OCI-M2 (cell line): ENCODE measurements at regions not wholly inside any gene's neighbourhood (a gene's known extent, or its start where the extent isn't known, plus 50 kb on each side); places are given as distances from the start of the nearest gene placed in this dataset.

Experiments
- DNase-seq: peaks from one replicate; lab custom pipeline; 2025; ENCODE audit not compliant: unreplicated experiment; lab: John Stamatoyannopoulos, UW

DNA sequence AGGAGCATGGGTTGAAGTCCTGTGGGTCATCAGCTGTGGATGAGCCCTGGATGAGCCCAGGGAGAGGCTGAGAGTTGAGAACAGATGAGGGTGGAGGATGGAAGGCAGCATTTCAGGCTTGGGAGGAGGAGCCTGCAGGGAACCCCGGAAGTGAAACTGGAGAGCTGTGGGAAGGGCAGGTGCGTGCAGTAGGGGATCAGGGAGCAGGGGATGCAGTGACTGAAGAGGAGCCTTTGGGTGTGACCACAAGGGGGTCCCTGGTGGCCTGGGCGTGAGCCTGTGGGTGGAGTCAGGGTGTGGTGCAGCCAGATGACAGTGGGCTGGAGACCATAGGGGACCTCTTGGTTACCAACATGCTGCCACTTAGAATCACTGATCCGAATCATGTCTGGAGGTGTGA lies 115.5 kb downstream of the PAPOLA start:
- no peak for DNase-seq

DNA sequence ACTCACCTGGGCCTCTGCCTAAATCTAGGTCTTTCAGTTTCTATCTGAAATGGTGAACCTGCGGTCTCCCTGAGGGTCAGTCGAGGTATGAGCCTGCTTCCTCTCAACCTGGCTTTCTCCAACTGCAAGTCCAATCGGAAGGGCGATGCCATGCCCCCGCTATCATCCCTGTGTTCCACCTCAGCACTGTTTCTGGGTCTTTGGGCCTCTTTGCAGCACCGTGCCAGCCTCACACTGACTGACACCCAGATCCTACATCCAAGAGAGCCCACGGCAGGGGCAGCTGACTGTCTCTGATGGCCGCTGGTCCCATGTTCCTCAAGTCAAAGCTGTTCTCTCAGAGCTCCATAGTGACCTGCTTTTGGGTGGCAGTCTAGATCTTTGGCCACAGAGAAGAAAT lies 120.7 kb downstream of the PAPOLA start:
- no peak for DNase-seq

DNA sequence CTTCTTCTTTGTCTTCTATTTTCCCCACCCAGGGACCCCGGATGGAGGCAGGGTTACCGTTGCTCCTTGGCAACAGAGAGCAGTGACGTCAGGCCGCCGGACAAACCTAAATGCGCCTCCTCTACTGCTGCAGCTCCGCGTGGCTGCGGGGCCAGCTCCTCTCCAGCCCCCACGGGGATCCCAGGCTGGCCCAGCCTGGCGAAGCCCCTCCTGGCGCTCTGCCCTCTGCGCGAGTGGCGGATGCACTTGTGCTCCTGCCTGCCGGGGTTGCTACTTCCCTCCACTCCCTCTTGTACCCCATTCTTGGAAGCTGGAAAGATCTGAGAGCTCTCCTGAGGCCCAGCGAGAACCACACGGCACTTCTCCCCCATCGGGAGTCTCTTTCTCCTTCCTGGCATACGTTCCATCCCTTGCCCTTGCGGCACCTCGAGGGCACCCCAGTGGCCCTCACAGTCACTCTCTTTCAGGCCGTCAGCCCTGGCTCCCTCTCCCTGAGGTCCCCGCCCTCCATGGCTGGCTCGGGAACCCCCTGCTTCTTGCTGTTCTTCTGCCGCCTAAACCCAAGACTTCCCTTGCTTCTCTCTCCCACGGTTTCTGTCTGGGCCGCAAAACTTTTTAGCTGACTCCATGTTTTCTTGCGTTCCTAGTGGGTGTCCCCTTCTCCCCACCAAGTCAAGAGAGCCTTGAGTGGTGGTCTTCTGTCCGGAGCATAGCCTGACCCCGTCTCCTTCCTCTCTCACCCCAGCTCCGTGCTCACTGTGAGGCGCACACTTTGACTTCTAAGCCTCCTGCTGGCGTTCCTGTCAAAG lies 121.7 kb downstream of the PAPOLA start:
- DNase-seq, result no peak

DNA sequence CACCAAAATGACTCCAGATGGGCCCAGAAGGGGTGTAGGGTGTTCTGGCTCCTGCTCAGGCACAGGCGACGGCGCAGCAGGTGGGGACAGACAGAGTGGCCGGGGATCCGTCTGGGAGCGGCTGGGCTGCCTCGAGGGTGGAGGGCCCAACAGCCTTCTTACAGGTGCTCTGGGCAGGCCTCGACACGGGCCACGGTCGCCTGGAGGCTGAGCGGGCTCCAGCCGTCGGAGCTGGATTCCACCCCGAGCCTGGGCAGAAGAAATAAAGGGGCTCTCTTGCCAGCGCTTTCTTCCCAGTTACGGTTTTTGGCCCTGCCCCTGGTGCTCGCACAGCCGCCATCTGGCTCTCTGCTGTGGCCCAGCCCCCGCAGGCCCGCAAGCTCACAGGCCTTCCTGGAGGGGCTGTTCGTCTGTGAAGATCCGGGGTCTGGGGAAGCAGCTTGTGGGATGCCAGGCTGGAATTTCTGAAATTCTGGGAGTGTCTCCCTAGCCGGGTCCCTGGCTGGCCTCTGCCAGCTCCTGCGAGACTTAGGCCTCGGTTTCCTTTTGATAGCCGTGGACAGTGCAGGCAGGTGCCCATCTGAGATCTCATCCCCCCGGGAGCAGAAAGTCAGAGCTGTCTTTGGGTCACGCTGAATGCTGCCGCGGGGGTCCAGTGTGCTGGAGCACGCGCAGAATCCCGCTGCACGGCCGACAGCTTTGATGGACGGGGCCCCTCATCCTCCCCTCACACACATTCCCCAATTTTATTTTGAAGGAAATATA lies 122.7 kb downstream of the PAPOLA start:
- DNase-seq, result no peak

DNA sequence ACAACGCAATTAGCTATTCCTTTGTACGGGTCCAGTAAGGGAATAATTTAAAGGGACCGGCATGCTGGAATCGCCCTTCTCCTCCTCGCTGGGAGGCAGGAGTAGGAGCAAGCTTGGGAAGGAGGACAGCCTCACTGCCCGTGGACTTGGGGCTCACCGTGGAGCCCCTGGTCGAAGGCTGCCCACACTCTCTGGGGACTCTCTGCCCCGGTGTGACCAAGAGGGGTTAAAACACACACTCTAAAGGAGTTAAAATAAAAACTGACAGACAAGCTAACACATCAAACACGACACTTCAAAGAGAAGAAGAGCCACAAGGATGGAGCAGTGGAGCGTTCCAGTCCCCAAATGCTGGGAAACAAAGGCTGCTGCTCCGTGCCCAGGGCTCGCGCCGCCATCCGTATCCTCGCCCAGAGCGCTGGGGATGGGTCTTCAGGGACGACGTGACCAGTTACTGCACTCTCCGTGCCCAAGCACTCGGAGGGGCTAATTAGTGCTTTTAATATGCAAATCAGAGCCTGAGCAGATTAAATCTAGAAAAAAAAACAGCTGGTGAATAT lies 123.3 kb downstream of the PAPOLA start:
- no peak for DNase-seq

DNA sequence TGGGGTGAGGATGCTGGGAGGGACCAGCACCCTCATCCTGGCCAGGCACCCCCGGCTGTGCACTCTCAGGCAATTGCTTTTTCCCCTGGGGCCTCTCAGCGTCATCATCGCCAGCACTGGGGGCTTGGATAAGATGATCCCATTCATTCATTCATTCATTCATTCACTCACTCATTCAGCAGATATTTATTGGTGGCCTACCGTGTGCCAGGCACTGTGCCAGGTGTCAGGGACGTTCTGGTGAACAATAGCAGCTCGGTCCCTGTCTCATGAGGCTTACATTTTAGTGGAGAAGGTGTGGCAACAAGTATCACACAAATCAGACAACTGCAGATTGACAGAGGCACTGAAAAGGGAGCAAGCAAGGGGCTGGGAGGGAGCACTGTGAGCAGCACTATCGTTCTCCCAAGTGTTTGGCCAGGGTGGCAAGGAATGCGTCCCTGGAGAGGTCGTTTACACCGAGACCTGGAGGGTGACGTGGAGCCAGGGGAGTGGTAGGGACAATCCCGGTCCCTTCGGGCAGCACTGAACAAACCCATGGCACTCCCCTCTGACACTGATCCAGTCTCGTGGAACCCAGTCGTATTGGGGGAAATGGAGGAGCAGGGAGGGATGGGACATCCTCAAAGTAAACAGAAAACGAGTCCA lies 124.1 kb downstream of the PAPOLA start:
- DNase-seq, result no peak

DNA sequence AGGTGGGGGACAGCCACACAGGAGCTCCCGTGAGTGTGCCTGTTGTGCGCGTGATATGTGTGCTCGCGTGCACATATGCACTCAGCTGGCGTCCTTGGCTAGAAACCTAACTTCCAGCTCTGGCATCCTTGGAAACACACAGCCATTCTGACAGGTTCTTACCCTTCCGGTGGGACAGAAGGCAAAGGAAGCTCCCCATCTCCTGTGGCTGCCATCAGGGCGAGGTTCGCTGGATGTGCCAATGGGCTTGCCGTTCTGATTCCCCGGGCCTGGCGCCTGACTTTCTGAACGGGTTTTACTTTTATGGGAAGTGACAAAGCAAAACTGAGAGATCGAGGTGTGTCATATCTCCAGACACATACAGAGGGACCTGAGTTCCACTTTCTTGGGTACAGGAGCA lies 124.7 kb downstream of the PAPOLA start:
- DNase-seq, result no peak

DNA sequence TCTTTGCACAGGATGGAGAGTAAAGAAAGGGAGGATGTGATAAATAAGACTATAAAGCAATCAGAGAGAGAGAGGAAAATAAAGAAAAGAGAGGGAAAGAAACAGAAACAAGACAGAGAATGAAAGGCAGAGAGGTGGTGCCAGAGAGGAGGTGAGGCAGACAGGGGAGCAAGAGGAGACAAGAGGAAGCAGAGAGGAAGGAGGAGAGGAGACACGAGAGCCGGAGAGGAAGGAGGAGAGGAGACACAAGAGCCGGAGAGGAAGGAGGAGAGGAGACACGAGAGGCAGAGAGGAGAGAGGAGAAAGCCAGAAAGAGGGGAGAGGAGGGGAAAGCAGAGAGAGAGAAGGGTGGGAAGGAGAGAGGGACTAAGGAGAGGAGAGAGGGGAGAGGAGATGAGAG lies 125.2 kb downstream of the PAPOLA start:
- DNase-seq, result no peak

DNA sequence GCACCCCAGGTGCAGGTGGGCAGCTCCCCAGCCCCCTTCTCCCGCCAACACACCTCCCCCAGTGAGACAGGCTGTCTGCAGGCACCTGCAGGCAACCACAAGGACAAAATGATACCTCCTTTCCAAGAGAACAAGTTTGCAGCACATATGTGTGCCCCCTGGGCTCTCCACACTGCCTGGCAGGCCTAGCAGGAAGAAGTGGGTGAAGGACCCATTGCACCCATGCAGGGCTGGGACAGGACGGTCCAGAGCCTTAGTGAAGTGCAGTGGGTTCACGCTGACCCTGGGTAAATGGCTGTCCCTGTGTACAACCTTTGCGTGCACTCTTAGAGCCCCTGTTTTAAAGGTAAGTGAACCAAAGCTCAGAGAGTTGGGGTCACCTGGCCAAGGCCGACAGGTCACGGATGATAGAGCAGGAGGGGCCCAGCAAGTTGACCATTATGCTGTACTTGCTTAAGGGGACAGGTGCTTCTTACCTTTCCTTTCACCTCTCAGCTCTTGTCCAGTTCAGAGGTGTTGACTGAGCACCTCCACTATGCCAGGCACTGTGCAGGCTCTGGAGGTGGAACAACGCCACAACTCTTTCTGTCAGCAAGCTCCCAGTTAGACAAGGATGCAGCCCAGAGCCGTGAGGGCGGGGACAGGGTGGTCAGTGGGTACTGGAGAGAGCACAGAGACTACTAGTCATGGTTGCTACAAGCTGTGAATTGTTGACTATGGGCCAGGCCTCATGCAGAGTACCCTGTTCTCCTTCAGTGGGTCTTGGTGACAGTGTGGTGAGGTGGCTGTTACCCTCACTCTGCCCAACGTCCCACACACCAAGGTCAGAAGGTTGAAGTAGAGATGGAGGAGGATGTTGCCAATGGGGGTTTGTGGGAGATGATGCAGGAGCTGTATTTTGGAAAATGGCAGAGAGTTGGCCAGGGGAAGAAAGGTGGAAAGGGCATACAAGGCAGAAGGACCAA lies 125.9 kb downstream of the PAPOLA start:
- DNase-seq, result no peak

DNA sequence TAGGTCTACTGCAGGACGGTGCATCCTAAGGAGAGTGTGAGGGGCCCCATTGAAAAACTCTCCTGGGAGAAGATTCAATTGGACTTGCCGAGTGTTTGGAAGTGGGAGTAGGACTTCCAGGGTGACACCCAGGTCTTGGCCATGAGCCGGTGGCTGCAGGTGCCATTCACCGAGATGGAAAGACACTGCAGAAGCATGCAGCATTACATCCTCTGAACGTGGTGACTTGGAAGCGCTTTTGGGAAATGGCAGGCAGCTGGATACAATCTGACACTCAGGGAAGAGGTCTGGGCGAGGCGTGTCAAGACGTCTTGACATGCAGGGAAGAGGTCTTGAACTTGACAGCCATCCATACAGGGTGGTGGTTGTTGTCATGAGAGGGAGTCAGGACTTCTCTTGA lies 126.9 kb downstream of the PAPOLA start:
- no peak for DNase-seq

DNA sequence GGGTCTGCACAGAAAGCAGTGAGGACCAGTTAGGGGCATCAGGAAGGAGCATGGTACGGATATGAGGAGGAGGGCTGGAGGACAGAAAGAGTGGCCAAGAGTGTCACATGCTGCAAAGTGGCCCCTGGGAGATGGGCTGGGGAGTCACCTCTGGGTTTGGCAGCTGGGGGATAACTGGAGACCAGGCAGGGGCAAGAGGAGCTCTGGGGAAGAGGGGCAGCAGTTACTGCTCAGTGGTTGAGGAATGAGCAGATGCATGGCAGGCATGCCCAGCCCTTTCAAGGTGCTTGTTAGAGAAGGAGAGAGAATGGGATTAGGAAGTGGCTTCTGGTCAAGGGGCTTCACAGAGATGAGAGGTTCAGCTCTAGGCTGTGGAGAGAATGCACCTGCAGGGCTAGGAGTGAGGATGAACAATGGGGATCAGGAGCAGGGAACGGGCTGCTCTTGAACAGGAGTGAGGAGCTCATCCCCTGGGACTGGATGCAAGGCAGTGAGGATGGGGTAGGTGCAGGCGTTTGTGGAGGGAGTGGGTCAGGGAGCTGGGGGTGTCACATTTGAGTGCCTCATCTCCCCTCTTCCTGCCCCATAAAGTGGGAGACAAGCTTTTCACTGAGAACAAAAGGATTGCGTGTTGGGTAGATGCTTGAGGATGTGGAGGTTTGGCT lies 127.5 kb downstream of the PAPOLA start:
- no peak for DNase-seq

DNA sequence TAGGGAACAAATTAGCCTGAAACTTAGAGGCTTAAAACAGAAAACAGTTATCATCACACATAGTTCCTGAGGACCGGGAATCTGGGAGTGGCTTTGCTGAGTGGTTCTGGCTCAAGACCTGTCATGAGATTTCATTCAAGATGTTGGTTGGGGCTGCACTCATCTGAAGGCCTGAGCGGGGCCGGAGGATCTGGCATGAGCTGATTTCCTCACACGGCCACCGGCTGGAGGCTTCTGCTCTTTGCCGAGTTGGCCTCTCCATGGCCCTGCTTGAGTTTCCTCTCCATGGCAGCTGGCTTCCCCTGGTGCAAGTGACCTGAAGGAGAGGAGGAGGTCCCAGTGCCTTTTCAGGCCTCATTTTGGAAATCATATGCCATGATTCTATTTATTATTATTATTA lies 128.1 kb downstream of the PAPOLA start:
- DNase-seq, result no peak

DNA sequence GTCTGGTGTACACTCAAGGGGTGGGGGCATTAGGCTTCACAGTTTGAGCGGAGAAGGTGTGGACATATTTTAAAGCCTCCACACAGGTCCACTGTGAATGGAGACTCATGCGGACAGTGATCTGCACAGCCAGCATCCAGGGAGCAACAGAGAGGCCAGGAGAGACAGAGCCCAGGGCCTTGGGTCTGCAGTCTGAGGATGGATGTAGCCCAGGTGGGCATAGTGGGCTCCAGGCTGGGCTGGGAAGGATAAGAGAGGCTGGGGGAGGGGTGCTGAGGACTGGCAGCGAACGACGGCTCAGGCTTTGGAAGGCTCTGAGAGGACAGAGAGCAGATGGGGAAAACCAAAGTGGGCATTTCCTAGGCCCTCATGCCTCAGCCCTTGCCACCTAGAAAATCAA lies 128.8 kb downstream of the PAPOLA start:
- no peak for DNase-seq

DNA sequence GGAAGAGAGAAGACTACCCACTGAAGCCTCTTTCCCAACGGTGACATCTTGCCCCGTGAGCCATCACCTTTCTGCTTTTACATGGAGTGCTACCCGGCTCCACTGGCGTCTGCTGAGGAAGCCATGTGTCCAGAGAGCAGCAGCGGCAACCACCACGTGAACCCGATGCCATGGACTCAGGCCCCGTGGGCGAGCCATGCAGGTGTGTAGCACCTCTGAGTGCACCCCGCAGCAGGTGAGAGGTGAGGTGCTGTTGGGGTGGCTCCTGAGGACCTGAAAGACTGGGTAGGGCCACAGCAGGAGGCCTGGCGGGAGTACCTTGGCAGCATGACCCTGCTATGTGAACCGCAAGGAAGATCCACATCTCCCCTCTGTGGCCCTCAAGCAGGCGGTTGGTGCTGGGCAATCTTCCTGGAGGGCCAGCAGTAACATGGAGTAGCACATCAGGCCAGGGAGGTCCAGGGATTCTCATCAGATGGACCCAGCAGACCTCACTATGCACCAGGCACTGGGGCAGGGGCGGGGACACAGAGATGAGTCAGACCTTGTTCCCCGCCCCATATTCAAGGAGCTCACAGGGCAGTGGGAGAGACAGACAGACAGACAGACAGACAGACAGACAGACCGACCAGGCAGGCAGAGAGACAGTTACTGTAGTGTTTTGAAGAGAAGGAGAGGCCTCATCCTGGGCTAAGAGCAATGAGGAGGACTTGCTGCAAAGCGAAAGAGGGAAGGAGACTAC lies 129.6 kb downstream of the PAPOLA start:
- no peak for DNase-seq

DNA sequence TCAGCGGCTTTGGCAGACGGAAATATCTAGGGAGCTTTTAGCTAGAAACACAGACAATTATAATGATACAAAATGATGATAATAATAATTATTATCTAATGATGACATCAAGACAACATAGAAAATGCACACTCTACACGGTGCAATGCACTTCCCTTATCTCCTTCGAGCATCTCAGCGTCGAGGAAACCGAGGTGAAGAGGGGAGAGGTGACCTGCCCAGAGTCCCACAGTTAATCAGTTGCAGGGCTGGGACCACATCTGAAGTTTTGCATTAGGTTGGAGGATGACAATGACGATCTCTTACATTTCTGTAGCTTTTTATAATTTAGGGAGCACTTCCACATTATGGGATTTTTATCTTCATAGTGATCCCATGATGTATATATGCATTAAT lies 130.2 kb downstream of the PAPOLA start:
- DNase-seq, result no peak

DNA sequence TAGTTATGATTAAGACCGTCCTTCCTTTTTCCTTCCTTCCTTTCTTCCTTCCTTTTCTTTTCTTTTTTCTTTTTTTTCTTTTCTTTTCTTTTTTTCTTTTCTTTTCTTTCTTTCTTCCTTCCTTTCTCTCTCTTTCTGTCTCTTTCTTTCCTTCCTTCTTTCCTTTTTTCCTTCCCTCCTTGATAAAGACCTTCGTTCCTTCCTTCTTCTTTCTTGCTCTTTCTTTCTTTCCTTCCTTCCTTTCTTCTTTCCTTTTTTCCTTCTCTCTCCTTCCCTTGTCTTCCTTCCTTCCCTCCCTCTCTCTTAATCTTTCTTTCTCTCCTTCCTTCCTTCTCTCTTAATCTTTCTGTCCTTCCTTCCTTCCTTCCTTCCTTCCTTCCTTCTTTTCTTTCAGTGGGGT lies 130.9 kb downstream of the PAPOLA start:
- no peak for DNase-seq

DNA sequence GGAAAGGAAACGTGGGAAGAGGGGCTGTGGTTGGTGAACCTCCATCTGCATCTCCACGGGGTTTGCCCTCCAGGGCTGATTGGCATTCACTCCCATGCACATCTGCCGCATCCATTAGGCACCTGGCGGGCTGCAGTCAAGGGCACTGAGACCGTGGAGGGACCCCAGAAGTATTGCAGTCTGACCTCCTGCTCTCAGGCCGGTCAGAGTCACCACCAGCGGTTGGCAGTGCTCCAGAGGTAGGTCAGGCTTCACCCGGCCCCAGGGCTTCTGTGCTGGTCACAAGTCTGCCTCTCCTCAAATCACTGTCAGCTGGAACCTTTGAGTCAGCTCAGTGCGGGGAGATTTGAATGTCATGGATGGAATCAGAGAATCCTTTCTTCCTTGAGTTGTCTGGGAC lies 132.3 kb downstream of the PAPOLA start:
- DNase-seq, result no peak

DNA sequence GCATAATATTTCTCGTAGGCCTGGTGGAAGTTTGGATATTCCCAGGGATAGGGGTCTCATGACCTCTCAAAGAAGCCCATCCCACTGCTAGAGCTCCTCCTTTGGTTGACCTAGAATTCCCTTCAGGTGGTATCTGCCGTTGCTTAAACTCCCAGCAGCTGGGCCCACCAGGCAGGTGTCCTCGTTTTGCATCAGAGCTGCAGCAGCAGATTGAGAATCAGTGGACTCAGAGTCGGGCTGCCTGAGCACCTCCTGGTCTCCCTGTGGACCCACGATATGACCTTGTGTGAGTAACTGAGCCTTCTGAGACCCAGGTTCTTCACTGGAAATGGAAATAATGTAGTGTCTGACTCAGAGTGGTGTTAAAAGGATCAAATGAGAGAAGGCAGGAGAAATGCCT lies 132.7 kb downstream of the PAPOLA start:
- DNase-seq, result no peak

DNA sequence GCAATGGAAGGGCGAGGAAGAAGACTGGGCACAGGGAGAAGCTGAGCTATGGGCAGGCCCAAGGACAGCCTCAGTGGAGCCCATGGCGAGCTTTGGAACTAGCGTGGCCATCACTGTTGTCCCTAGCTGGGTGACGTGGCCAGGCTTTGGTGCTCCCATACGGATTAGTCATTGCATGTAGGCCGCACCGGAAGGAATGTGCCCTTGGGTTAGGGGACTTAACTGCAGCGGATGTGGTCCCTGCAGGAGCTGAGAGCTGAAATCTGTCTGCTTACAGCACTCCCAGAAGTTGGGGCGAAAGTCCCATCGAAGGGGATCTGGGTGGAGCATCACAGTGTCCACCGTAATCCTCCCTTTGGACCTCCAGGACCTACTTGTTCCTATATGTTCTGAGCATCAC lies 133.7 kb downstream of the PAPOLA start:
- DNase-seq, result no peak
